ENCODE measurements at regions not wholly inside any gene's neighbourhood (a gene's known extent, or its start where the extent isn't known, plus 50 kb on each side); places are given as distances from the start of the nearest gene placed in this dataset.

- no peak for DNase-seq (ENCODE audit: low read depth in 2 of 3, low spot score in 2 of 3)
Observed at GRCh38 chr7:41256186-41256945, 446.5 kb downstream of the INHBA start.

DNA sequence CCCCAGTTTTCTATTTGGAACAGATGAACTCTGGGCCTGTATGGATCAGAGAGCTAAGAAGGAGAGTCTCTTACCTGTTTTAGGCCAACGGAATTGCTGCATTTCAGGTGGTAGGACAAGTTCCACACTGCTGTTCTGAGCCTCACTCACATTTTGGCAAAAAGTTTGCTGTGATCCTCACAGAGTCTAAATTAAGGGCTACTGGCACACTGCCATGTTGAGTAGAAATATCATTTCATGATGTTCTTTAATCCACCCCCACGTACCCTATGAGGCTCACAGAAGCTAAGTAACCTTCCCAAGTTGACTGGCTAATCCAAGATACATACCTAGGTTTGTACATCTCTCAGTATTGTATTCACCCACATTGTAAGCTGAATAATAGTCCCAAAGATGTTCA is 447.2 kb downstream of the INHBA start:
- no peak for DNase-seq (ENCODE audit: low read depth in 2 of 3, low spot score in 2 of 3)

GRCh38 chr7:41255113-41255512 is 447.8 kb downstream of the INHBA start:
- DNase-seq (ENCODE audit: low read depth in 2 of 3, low spot score in 2 of 3) = no peak

DNA sequence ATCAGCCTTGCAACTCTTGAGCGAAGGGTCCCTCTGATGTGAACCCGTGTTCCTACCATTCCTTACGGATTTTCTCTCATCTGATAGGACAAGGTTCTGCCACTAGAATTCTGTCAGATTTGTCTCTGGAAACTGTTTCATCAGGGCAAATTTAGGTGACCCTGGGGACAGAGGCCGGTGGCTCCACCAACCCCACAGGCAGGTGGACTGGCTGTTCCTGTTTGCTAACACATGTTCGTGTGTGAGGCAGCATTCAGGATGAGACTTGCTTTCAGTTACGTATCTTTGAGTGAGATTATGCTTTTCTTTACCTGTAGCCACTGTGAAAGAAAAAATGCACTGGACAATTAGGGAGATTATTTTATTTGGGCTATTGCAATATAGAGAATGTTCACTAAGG is 449.9 kb downstream of the INHBA start:
- DNase-seq (ENCODE audit: low read depth in 2 of 3, low spot score in 2 of 3) = no peak

DNA sequence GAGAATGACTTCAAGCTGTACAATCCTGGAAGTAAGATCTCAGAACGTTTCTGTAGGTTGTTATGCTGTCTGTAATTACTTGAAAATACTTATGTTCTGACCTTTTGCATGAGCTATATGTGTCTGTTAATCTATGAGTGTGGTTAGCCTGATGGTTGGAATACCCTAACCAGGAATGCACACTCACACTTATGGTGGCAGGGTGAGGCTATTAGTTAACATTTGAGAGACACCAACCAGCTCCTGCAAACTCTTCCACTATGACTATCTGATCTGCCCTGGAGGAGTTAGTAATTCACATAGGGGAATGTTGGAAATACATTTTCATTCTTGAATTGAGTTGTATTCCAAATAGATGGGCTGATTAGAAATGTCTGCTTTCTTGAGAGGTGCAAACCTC is 450.3 kb downstream of the INHBA start:
- DNase-seq (ENCODE audit: low read depth in 2 of 3, low spot score in 2 of 3) = no peak

DNA sequence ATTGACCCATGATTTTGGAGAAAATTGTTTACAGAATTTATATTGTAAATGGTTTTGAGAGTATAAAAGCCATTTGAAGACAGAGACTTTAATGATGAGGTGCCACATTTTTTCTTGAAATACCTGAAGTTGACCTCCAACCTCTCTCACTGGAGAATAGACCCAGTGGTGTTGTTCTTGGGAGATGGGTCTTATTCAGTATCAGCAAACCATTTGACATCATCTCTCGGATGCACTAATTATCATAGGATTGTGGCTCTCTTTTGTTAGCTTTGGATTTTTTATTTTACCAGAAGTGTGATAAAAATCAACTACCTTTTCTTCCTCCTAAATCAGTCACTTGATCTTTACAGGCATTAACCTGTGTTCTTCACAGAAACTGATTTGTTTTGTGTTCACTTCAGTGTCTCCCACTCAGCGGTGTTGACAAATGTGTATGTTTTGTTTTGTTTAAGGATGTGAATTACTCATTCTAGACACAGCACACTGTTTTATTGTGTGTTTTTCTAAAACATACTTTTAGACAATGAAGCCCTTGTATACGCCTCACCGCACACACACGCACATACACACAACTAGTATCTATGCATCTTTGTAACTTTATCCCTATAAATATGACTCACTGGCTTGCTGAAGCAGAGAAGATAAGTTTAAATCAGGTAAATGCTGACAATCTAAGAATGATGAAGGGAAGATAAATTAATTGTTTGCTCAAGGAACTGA is 455.6 kb downstream of the INHBA start:
- DNase-seq (ENCODE audit: low read depth in 2 of 3, low spot score in 2 of 3) = no peak

- DNase-seq (ENCODE audit: low read depth in 2 of 3, low spot score in 2 of 3) = no peak
Observed at GRCh38 chr7:41245916-41246315, 457.0 kb downstream of the INHBA start.

DNA sequence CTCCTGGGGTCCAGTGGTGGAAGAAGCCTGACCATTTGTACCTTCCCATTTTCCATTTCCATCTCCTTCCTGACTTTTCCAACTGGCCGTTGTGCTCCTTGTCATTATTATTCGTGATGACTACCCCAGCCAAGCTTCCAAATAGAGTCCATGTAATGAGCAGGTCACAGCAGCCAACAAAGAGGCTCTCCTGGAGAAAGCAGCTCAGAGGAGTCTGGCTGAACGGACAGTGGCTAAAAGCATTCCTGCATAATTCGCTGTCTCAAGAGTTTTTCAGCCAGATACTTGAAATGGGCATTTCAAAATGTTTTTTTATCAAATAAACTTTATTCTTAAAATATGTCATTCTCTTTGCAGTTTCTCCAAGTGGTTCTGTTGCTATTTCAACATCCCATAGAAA is 458.6 kb downstream of the INHBA start:
- no peak for DNase-seq (ENCODE audit: low read depth in 2 of 3, low spot score in 2 of 3)

DNA sequence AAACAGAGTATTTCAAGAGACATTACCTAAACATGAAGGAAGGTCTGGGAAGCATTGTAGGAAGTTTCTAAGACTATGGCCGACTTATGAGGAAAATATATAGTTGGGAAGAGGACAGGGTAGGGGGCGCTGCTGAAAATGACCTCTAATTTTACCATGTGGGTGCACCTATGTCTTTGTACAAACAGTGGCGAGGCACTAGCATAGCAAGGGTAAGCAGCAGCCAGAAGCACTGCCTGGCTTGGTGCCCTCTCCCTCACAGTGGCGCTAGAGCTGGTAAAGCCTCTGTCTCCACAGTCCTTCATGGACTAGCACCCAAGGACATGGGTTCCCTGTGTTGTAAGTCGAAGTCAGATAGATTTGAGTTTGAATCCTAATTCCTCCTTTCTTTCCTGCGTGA is 461.2 kb downstream of the INHBA start:
- no peak for DNase-seq (ENCODE audit: low read depth in 2 of 3, low spot score in 2 of 3)

GRCh38 chr7:41239596-41239995 is 463.3 kb downstream of the INHBA start:
- DNase-seq (ENCODE audit: low read depth in 2 of 3, low spot score in 2 of 3) = no peak

GRCh38 chr7:41238851-41239331 is 464.0 kb downstream of the INHBA start:
- no peak for DNase-seq (ENCODE audit: low read depth in 2 of 3, low spot score in 2 of 3)

- DNase-seq (ENCODE audit: low read depth in 2 of 3, low spot score in 2 of 3) = no peak
Observed at GRCh38 chr7:41237956-41238355, 464.9 kb downstream of the INHBA start.

DNA sequence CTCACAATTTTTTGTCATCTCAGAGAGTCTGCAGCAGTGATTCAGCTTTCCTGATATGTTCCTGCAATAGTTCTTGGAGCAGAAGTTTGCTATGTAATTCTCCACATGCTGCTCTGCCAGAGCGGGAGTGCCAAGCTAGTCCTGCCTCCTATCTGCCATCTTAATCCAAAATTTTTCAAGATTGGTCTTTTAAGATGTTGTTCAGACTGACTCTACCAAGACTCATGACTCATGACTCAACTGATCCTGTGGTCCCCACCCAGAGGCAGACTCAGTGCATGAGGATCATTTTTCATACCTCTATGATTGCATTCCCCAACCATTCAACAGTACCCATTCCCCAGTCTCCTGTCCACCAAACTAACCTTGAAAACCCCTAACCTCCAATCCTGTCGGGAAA is 470.8 kb downstream of the INHBA start:
- no peak for DNase-seq (ENCODE audit: low read depth in 2 of 3, low spot score in 2 of 3)

- DNase-seq (ENCODE audit: low read depth in 2 of 3, low spot score in 2 of 3) = no peak
Observed at GRCh38 chr7:41224063-41224763, 478.7 kb downstream of the INHBA start.

- DNase-seq (ENCODE audit: low read depth in 2 of 3, low spot score in 2 of 3) = no peak
Observed at GRCh38 chr7:41222746-41223145, 480.1 kb downstream of the INHBA start.

- no peak for DNase-seq (ENCODE audit: low read depth in 2 of 3, low spot score in 2 of 3)
Observed at GRCh38 chr7:41220266-41220665, 482.6 kb downstream of the INHBA start.

GRCh38 chr7:41219276-41219675 is 483.6 kb downstream of the INHBA start:
- DNase-seq (ENCODE audit: low read depth in 2 of 3, low spot score in 2 of 3) = no peak

DNA sequence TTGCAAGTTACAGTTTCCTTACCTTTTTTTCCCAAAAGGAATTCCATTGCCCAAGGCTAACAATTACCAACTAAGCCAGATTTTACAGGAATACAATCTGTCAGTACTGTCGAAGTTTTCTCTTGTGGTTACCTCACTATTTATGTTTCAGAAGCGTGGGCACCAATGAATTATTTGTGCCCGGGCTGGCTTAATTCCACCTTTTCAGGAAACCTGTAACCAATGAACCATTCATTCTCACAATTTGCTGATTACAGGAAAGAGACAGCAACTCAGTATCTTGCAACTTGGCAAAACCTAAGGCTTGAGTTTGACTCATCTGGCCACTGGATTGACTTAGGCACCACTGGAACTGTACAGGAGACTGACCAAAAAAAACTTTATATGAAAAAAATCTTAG is 485.6 kb downstream of the INHBA start:
- no peak for DNase-seq (ENCODE audit: low read depth in 2 of 3, low spot score in 2 of 3)

DNA sequence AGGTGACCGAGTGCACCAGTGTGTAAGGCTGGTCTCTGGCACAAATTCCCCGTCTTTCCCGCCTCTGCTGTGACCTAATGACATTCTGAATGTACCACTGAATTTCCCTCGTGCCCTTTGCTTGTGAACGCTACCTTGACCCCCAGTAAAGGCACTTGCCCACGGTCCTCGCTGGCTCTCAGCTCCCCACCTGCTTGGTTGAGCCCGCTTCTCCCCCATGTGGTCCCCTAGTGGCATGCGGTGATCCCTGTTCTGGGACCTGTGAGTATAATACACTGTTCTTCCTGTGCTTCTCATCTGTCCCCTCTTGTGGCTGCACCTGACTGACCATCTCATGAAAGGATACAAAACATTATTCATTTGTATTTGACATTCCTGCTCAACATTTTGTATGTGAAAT is 495.7 kb downstream of the INHBA start:
- no peak for DNase-seq (ENCODE audit: low read depth in 2 of 3, low spot score in 2 of 3)

GRCh38 chr7:41206267-41206666 is 496.6 kb downstream of the INHBA start:
- no peak for DNase-seq (ENCODE audit: low read depth in 2 of 3, low spot score in 2 of 3)

DNA sequence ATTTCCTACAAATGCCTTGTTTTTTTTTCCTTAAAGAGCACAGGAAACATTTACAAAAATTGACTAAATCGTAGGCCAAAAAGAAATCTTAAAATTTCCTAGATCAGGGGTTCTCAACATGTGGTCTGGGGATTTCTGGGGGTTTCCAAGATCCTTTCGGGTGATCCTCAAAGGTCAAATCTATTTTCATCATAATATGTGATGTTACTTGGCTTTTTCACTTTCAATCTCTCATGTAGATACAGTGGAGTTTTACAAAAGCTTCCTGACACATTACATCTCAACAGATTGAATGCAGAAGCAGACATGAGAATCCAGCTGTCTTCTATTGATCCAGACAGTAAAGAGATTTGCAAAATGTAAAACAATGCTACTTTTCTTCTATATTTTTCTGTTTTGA is 497.3 kb downstream of the INHBA start:
- DNase-seq (ENCODE audit: low read depth in 2 of 3, low spot score in 2 of 3) = no peak

- no peak for DNase-seq (ENCODE audit: low read depth in 2 of 3, low spot score in 2 of 3)
Observed at GRCh38 chr7:41203542-41203941, 499.3 kb downstream of the INHBA start.

All from hematopoietic multipotent progenitor cell (in vitro differentiated cells).